Muscle layer of duodenum (tissue), 2 donors: ENCODE measurements at regions not wholly inside any gene's neighbourhood (a gene's known extent, or its start where the extent isn't known, plus 50 kb on each side); places are given as distances from the start of the nearest gene placed in this dataset.

ENCODE experiments used
- H3K27ac ChIP-seq: one replicate; pipeline ENCODE4 v1.7.0; 2013; ENCODE audit warnings: mild to moderate bottlenecking, low read length
- H3K27me3 ChIP-seq: one replicate; pipeline ENCODE4 v1.7.0; 2013; ENCODE audit warnings: low read depth, mild to moderate bottlenecking, control low read depth, low read length
- H3K36me3 ChIP-seq, 2 donors: one replicate each; pipeline ENCODE4 v1.7.0; 2013; ENCODE audit warnings: low read length in 2 of 2, control low read depth in 1 of 2, mild to moderate bottlenecking in 1 of 2; ENCODE audit not compliant: insufficient read depth in 2 of 2, control insufficient read depth in 1 of 2
- H3K4me1 ChIP-seq, 2 donors: one replicate each; pipeline ENCODE4 v1.7.0; 2013; ENCODE audit warnings: low read length in 2 of 2, mild to moderate bottlenecking in 2 of 2, control low read depth in 1 of 2, moderate library complexity in 1 of 2; ENCODE audit not compliant: insufficient read depth in 2 of 2, control insufficient read depth in 1 of 2
- H3K4me3 ChIP-seq, 2 donors: one replicate each; pipeline ENCODE4 v1.7.0; 2013; ENCODE audit warnings: low read length in 2 of 2, low read depth in 1 of 2, mild to moderate bottlenecking in 1 of 2
- H3K9me3 ChIP-seq, 2 donors: one replicate each; pipeline ENCODE4 v1.7.0; 2013; ENCODE audit warnings: low read length in 2 of 2, control low read depth in 1 of 2, mild to moderate bottlenecking in 1 of 2; ENCODE audit not compliant: control insufficient read depth in 1 of 2
- donor health status: healthy.

- Histone ChIP-seq H3K4me3 (no peak overlapping the region), H3K4me1 (no peaks in the 10 kb centered on the region), H3K36me3 (no peaks in the 10 kb centered on the region), H3K9me3 (no peaks in the 10 kb centered on the region), H3K27me3 (no peaks in the 10 kb centered on the region), H3K27ac (no peak overlapping the region)
Measured at GRCh38 chr7:47007471-47007870, 574.4 kb downstream of the TNS3 start.

- Histone ChIP-seq H3K27me3 (no peaks in the 10 kb centered on the region), H3K36me3 (no peaks in the 10 kb centered on the region), H3K27ac (no peak overlapping the region), H3K4me1 (no peaks in the 10 kb centered on the region), H3K4me3 (no peak overlapping the region), H3K9me3 (no peaks in the 10 kb centered on the region)
Measured at GRCh38 chr7:47000561-47000960, 581.4 kb downstream of the TNS3 start.

- Histone ChIP-seq H3K9me3 (no peaks in the 10 kb centered on the region), H3K36me3 (no peaks in the 10 kb centered on the region), H3K4me1 (no peaks in the 10 kb centered on the region), H3K27me3 (no peaks in the 10 kb centered on the region), H3K4me3 (no peak overlapping the region), H3K27ac (no peak overlapping the region)
Measured at GRCh38 chr7:46999866-47000265, 582.0 kb downstream of the TNS3 start.

- no peak overlapping the region for H3K27ac ChIP-seq
- no peaks in the 10 kb centered on the region for H3K9me3 ChIP-seq
- H3K27me3 ChIP-seq: no peaks in the 10 kb centered on the region
- H3K4me3 ChIP-seq: no peak overlapping the region
- peaks cover 0 to 4% of the 10 kb centered on the region in 2 donors for H3K4me1 ChIP-seq
- no peaks in the 10 kb centered on the region for H3K36me3 ChIP-seq
Measured at GRCh38 chr7:46996972-46997371, 584.9 kb downstream of the TNS3 start.

GRCh38 chr7:46993396-46993795 is 588.5 kb downstream of the TNS3 start:
- H3K4me1 ChIP-seq: peaks cover 0 to 4% of the 10 kb centered on the region in 2 donors
- no peaks in the 10 kb centered on the region for H3K36me3 ChIP-seq

GRCh38 chr7:46990761-46991160 is 591.1 kb downstream of the TNS3 start:
- Histone ChIP-seq H3K9me3 (no peaks in the 10 kb centered on the region), H3K4me3 (no peak overlapping the region), H3K27ac (no peak overlapping the region), H3K4me1 (peaks cover 0 to 4% of the 10 kb centered on the region in 2 donors), H3K36me3 (no peaks in the 10 kb centered on the region), H3K27me3 (no peaks in the 10 kb centered on the region)

More at GRCh38 chr7:46993396-46993795, 588.5 kb downstream of the TNS3 start:
- H3K27me3 ChIP-seq: no peaks in the 10 kb centered on the region
- H3K9me3 ChIP-seq: no peaks in the 10 kb centered on the region
- no peak overlapping the region for H3K4me3 ChIP-seq
- H3K27ac ChIP-seq: no peak overlapping the region

- Histone ChIP-seq H3K27me3 (no peaks in the 10 kb centered on the region), H3K36me3 (no peaks in the 10 kb centered on the region), H3K9me3 (no peaks in the 10 kb centered on the region), H3K4me3 (no peak overlapping the region), H3K4me1 (peaks cover 0 to 4% of the 10 kb centered on the region in 2 donors), H3K27ac (no peak overlapping the region)
Measured at GRCh38 chr7:46989247-46989646, 592.7 kb downstream of the TNS3 start.

- Histone ChIP-seq H3K27me3 (no peaks in the 10 kb centered on the region), H3K4me3 (no peak overlapping the region), H3K4me1 (no peaks in the 10 kb centered on the region), H3K9me3 (no peaks in the 10 kb centered on the region), H3K27ac (no peak overlapping the region), H3K36me3 (no peaks in the 10 kb centered on the region)
Measured at GRCh38 chr7:46982928-46983327, 599.0 kb downstream of the TNS3 start.

- H3K4me3 ChIP-seq: no peak overlapping the region
- no peak overlapping the region for H3K27ac ChIP-seq
- no peaks in the 10 kb centered on the region for H3K9me3 ChIP-seq
- no peaks in the 10 kb centered on the region for H3K27me3 ChIP-seq
- no peaks in the 10 kb centered on the region for H3K4me1 ChIP-seq
- no peaks in the 10 kb centered on the region for H3K36me3 ChIP-seq
Measured at GRCh38 chr7:46979439-46979838, 602.5 kb downstream of the TNS3 start.

- no peaks in the 10 kb centered on the region for H3K36me3 ChIP-seq
Measured at GRCh38 chr7:46975493-46975892, 606.4 kb downstream of the TNS3 start.

GRCh38 chr7:46972205-46972604 is 609.7 kb downstream of the TNS3 start:
- no peaks in the 10 kb centered on the region for H3K27me3 ChIP-seq
- no peaks in the 10 kb centered on the region for H3K36me3 ChIP-seq
- no peak overlapping the region for H3K27ac ChIP-seq
- no peaks in the 10 kb centered on the region for H3K4me1 ChIP-seq
- no peaks in the 10 kb centered on the region for H3K9me3 ChIP-seq
- no peak overlapping the region for H3K4me3 ChIP-seq

More at GRCh38 chr7:46975493-46975892, 606.4 kb downstream of the TNS3 start:
- Histone ChIP-seq H3K9me3 (no peaks in the 10 kb centered on the region), H3K27ac (no peak overlapping the region), H3K4me3 (no peak overlapping the region), H3K27me3 (no peaks in the 10 kb centered on the region), H3K4me1 (no peaks in the 10 kb centered on the region)

GRCh38 chr7:46970476-46970875 is 611.4 kb downstream of the TNS3 start:
- no peak overlapping the region for H3K27ac ChIP-seq
- H3K4me1 ChIP-seq: no peaks in the 10 kb centered on the region
- H3K9me3 ChIP-seq: peaks cover 0 to 3% of the 10 kb centered on the region in 2 donors
- no peaks in the 10 kb centered on the region for H3K27me3 ChIP-seq
- no peaks in the 10 kb centered on the region for H3K36me3 ChIP-seq
- H3K4me3 ChIP-seq: no peak overlapping the region
